HG03196 (cell line): ENCODE measurements at regions not wholly inside any gene's neighbourhood (a gene's known extent, or its start where the extent isn't known, plus 50 kb on each side); places are given as distances from the start of the nearest gene placed in this dataset.
"Not testable (repeated sequence)": the region's sequence is repeated elsewhere in the genome, so short reads cannot be mapped to it uniquely, and the experiment has no call there.

ENCODE experiments used
- ATAC-seq: cut with Tn5 transposase; IDR thresholded peaks from one replicate; pipeline ENCODE4 v1.9.1; 2021; ENCODE audit not compliant: unreplicated experiment

GRCh38 chr3:81063896-81064295 is 697.5 kb downstream of the GBE1 start:
- ATAC-seq, result no peak

GRCh38 chr3:81051133-81051532 is 710.3 kb downstream of the GBE1 start:
- ATAC-seq, result not testable (repeated sequence)

GRCh38 chr3:81048058-81048665 is 713.3 kb downstream of the GBE1 start:
- no peak for ATAC-seq

- ATAC-seq, result no peak
Observed at GRCh38 chr3:81045976-81046375, 715.5 kb downstream of the GBE1 start.

- ATAC-seq, result no peak
Observed at GRCh38 chr3:81045246-81045645, 716.2 kb downstream of the GBE1 start.

- ATAC-seq, result no peak
Observed at GRCh38 chr3:81043660-81044199, 717.7 kb downstream of the GBE1 start.

- ATAC-seq, result no peak
Observed at GRCh38 chr3:81043009-81043408, 718.4 kb downstream of the GBE1 start.

GRCh38 chr3:81041331-81041730 is 720.1 kb downstream of the GBE1 start:
- ATAC-seq, result no peak

- ATAC-seq, result no peak
Observed at GRCh38 chr3:81040107-81040506, 721.3 kb downstream of the GBE1 start.

GRCh38 chr3:81033684-81034083 is 727.8 kb downstream of the GBE1 start:
- no peak for ATAC-seq

GRCh38 chr3:81033185-81033584 is 728.3 kb downstream of the GBE1 start:
- ATAC-seq, result no peak

GRCh38 chr3:81029861-81030260 is 731.6 kb downstream of the GBE1 start:
- ATAC-seq, result no peak

- ATAC-seq, result no peak
Observed at GRCh38 chr3:81027344-81027743, 734.1 kb downstream of the GBE1 start.

GRCh38 chr3:81024560-81024959 is 736.9 kb downstream of the GBE1 start:
- ATAC-seq, result no peak

GRCh38 chr3:81022339-81022738 is 739.1 kb downstream of the GBE1 start:
- ATAC-seq, result no peak

- no peak for ATAC-seq
Observed at GRCh38 chr3:81013360-81013759, 748.1 kb downstream of the GBE1 start.

- no peak for ATAC-seq
Observed at GRCh38 chr3:81005992-81006391, 755.5 kb downstream of the GBE1 start.

GRCh38 chr3:81003817-81004216 is 757.6 kb downstream of the GBE1 start:
- no peak for ATAC-seq

- no peak for ATAC-seq
Observed at GRCh38 chr3:81003008-81003645, 758.3 kb downstream of the GBE1 start.

- no peak for ATAC-seq
Observed at GRCh38 chr3:80999481-80999880, 762.0 kb downstream of the GBE1 start.

GRCh38 chr3:80998022-80998421 is 763.4 kb downstream of the GBE1 start:
- no peak for ATAC-seq

GRCh38 chr3:80997622-80998021 is 763.8 kb downstream of the GBE1 start:
- ATAC-seq, result no peak

GRCh38 chr3:80994767-80995166 is 766.7 kb downstream of the GBE1 start:
- no peak for ATAC-seq
